Medulla oblongata (tissue), 1 donor: ENCODE measurements at regions not wholly inside any gene's neighbourhood (a gene's known extent, or its start where the extent isn't known, plus 50 kb on each side); places are given as distances from the start of the nearest gene placed in this dataset.
"Not testable (repeated sequence)": the region's sequence is repeated elsewhere in the genome, so short reads cannot be mapped to it uniquely, and the experiment has no call there.

Experiments
- DNase-seq: peaks from one replicate; pipeline ENCODE4 v3.0.0-alpha.2; 2015; ENCODE audit errors: extremely low spot score

DNA sequence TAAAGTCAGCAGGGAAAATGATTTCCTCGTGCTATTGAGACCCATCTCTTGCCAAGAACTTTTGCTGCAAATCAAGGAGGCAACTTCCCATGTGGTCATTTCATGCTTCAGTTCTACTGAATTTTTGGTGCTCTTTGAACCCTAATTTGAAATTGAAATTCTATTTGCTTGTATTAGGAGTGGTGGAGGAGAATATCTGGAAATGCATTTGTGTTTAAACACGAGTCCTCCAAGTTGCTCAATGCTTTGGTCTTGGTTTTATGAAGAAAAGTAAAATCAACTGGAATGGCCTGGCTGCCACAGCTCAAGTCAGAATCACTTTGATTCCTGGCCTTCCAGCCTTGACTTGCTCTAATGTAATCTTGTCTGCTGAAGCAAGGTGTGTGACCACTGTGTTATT, 613.2 kb downstream of the TLE1 start:
- DNase-seq: no peak

DNA sequence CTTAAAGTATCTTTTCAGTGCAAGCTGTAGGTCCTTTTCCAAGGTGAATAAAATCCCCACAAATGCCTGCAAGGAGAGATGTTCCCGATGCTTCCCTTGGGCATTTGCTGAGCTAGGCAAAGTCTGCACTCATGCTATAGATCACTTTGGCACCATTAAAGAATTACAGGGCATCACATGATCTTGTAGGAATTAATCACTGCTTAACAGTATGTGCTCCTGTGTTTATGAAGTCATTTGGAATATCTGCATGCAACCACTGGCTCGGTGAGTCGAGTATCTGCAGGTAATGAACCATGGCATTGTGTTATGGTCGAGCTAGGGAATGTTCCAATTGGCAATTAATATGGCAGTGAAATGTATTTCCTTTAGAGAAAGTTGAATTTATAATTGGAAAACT, 615.1 kb downstream of the TLE1 start:
- no peak for DNase-seq

DNA sequence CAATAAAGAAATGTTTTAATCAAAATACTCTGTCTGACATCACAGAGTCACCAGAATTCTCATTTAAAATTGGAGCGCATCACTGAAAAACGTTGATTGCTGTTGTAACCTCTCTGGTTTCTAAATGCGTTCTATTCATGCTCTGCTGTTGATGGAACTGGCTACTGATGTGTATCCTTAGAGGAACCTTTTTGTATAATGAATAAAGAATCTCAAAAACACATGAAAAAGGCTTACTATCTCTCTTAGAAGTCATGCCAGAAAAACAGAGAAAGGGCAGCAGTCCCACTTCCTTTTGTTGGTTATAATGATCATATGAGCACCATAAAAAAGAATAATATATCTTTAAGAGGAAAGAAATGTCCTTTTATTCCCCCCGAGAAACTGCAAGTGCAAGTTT, 615.5 kb downstream of the TLE1 start:
- no peak for DNase-seq

DNA sequence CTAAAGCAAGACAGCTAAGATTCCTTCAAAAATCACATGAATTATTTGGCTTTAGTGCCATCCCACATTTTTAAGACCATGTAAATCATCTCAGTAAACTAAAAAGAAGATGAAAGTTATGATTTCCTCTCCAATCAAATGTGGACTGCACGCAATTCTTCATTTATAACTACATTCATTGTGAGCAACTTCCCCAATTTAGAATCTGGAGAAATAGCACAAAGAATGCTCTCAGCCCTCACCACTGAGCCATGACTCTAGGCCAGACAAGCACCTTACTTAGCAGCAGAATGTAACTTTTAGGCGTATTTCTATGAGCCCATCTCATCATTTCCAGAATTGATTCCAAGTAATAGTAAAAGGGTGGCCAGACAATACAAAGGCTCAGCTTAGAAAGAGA, 616.6 kb downstream of the TLE1 start:
- DNase-seq: no peak

DNA sequence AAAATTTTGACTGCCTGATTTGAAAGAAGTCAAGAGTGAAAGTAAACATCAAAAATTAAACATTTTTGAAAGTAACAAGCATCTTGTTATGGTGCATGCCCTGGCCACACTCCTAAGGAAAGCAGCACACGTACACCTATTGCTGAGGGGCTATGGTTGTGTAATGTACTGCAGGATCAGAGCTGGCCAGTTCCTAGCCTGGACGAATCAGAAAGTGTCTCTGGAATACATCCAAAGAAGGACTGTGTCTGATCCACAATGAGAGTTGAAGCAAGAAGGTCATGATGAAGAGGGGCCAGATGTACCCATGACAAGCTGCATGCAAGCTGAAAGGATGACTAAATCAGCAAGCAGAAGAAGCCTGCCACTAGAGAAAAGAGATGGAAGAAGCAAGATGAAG, 618.2 kb downstream of the TLE1 start:
- no peak for DNase-seq

DNA sequence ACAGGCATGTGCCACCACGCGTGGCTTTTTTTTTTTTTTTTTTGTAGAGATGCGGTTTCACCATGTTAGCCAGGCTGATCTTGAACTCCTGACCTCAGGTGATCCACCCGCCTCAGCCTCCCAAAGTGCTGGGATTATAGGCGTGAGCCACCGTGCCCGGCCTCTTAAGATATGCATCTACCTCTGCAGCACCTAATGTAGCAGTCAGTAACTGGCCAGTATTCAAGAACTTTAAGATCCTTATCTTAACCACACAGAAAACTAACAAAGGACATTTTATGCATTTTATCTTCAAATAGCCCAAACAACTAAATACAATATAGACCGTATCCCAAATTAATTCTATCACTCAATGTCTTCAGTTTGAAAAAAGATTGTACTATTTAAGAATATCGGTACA, 618.7 kb downstream of the TLE1 start:
- DNase-seq: no peak

DNA sequence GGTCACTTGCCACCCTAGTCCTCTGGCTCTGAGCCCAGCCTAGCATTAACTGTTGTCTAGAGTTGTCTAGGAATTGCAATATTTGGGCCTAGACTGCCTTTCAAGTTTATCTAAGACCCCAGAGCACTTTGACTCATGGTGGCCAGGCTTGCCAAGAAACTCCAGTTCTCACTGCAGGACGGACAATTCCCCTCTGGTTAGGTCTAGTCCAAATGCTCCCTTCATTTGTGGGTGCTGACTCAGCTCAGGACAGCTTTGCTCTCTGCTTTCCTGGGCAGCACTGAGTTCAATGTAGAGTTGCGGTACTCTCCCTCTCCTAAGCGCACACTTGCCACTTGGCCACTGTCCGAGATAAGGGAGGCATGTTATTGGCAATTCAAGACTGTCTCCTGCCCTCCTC, 619.4 kb downstream of the TLE1 start:
- no peak for DNase-seq

DNA sequence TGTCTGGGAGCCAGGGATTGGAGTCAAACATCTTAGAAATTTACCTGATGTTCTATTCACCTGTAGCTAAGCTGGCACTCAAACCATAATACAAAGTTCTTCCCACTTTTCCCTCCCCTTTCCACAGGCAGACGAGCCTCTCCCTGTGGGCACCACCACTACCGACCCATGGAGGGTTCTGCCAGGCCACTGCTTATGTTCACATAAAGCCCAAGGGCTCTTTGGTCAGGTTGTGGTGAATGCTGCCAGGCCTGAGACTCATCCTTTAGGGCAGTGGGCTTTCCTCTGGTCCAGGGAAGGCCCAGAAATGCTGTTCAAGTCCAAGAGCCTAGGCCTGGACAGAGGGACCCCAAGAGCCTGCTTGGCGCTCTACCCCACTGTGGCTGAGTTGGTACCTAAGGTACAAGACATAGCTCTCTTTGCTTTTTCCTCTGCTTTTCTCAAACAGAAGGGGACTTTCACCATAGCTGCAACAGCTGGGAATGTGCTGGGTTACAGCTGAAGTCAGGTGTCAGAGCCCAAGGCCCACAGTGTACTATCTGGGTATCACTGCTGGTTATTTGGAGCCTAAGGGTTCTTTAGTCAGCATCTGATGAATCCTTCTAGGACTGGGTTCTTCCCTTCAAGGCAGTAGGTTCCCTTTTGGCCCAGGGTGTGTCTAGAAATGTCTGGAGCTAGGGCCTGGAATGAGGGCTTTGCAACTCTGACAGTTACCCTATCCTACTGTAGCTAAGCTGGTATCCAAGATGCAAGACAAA, 620.1 kb downstream of the TLE1 start:
- DNase-seq: no peak

DNA sequence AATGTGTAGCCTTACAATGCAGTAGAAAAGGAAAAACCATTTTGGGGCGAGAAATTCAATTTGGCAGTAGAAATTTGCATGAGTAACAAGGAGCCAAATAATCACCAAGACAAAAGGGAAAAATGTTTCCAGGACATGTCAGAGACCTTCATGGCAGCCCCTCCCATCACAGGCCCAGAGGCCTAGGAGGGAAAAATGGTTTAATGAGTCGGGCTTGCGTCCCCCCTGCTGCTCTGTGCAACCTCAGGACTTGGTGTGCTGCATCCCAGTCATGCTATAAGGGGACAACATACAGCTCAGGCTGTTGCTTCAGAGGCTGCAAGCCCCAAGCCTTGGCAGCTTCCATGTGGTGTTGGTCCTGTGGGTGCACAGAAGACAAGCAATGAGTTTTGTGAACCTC, 626.4 kb downstream of the TLE1 start:
- not testable (repeated sequence) for DNase-seq

DNA sequence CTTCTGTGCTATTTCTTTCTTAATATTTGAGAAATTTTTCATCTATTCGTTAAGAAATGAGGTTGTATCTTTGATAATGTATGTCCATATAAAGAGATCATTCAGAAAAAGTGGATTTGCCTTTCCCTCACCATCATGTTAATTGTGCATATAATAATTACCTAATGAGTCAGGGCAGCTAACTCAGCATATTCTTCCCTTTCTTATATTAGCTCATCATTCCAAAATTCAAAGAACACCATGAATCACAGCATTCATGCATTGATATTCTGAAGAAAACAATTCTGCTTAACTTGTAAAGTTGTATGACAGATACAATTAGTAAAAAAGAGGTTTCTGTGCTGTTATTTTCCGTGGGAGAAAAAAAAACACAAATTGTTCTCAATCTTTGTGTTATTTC, 630.6 kb downstream of the TLE1 start:
- no peak for DNase-seq

DNA sequence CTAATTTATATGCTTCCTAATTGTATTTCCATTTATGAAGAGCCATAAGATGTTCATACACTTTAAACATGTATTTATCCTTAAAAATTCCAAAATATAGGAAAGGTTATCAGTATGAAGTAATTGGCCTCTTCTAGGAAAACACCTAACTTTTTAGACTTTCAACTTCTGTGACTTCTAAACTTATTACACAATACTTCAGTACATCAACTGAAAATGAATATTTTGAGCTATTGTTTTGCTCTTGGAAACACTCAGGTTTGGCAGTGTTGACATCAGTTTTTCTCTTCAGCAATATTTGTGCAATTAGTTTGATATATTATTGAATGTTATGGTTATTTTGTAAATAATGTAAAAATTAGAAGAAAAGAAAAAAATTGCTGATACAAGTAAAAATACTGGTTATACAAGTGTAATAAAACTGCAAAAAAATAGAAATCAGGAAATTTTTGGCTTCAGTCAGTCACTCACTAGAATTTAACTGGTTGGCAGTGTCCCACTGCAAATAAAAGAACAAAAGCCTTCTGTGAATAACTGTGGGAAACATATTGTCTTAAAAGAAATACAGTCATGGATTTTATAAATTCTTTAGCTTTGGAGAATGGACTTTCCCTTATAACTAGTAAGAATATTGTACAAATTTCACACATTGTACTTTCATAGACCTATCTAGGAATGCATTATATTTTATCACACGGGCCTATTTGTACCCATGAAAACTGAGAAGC, 635.9 kb downstream of the TLE1 start:
- DNase-seq: no peak

DNA sequence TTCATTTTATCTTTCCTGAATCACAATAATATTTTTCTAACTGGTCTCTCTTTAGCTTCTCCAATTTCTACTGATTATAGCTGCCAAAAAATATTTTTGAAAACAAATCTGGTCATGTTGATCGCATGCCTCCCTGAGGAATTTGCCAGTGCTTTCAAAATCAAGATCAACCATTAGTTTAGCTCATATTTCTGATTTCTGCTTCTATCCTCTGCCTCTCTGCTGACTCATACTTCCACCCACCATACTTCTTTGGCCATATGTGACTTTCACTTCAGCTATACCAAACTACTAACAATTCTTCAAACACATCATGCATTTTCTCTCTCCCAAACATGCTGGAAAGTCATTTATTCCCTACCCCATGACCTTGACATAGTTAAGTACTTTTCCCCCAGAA, 636.5 kb downstream of the TLE1 start:
- DNase-seq: no peak

DNA sequence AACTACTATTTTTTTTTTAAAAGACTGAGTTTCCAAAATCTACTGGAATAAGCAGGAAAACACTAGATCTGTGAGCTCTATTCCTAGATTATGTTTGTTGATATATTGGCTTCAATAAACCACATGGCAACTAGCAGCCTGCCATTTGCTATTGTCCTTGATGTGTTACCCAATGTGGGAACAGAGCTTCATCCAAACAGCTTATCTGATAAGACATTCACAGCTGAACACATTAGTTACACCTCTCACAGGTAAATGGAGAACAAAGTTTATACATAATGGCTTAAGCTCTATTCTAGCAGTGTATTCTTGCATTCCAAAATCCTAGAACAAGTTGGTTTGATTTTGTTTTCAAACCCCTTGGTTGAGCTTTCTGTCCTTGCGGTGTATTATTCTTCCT, 642.1 kb downstream of the TLE1 start:
- DNase-seq: no peak

DNA sequence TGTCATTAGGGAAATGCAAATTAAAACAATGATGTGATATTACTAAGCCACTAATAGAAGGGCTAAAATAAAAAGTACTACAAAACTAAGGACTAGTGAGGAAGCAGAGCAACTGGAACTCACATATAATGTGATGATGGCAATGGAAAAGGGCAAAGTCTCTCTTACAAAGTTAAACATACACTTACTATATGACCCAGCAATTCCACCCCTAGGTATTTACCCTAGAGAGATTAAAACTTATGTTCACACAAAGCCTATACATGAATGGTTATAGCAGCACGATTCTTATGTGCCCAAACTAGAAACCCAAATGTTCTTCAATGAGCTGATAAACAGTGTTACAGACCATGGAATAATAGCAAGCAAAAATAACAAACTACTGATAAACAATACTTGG, 643.7 kb downstream of the TLE1 start:
- no peak for DNase-seq

DNA sequence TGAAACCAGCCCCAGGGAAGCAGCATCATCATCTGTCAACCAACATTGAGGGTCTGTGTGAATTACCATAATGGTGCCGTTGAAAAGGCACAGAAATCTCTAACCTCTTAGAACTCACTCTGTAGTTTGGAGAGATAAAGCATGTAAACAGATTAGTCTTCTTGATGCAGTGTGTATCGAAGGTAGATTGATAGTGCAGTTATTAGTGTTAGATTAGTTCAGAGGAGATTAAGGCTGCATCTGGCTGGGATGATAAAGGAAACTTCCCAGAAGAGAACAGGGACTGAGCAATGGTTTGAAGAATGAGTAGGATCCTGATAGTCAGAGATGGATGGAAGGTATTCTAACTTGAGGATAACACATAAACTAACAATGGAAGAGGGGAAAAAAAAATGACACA, 651.5 kb downstream of the TLE1 start:
- DNase-seq: no peak

DNA sequence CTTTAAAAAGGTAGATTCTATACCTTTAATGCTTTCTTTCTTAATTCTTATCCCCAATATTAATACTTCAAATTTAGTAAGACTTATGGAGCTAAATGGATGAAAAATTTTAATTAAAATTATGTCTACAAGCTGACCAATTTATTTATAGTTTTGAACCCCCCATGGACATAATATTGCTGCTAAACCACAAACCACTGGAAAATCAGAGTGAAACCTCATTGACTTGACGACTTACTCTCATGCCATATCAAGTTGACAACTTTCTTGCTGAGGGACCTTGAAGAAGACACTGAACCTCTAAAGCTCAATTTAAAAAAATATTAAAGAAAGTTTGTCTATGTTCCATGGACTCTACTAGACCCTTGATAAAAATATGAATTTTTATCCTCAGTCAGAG, 653.7 kb downstream of the TLE1 start:
- DNase-seq: no peak

DNA sequence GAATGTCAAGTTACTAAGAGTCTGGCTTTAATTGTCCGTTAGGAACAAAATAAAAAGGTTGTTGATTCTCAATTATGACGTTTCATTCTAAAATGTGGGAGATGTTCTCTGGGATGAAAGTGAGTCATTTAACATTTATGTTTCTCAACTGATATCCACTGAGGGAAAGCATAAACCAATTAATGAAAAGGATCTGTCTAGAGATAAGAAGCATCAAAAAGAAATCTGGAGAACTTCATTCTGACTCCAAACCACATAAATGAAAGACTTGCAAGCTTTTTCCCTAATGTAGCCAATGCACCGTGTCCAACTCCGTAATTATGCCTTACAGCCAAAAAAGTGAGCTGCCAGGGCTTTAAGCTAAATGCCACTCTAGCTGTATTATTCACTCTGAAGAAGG, 654.2 kb downstream of the TLE1 start:
- no peak for DNase-seq

DNA sequence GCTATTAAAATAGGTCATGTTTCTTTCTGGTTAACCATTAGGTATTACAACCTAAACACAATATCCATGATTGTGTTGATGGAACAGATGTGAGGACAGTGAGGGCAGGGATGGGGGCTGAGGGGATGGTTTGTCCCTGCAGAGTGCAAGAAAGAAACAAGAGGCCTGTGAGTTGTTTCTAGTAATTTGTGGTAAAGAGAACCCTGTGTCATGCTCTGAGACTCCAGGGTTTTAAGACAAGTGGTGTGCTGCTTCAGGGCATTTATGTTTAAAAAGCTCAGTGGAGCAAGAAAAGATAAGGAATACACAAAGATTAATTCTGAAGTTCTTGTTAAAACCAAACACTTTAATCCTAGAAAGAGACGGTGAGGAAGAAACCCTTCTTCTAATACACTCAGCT, 656.5 kb downstream of the TLE1 start:
- DNase-seq: no peak

DNA sequence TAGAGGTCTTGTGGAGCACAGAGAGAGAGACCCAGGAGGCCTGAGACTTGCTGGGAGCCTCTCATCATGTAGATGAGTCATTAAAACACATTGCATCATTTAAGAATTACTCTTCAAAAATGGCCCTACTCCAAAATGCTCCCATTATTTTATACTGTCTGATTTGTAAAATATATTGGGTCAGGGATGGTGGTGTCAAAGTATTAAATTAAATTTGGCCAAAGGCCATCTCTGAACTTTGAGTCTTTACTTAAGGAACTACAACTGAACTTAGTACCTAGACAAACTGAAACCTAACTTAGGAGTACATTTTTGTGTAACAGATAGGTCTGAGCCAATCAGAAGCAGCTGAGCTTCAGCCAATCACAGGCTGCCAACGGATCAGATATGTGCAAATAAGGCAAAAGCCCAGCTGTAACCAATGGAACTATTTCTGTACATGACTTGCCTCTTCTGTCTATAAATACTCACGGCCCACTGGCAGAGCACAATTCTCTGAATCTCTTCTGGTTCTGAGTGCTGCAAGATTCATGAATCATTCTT, 657.2 kb downstream of the TLE1 start:
- no peak for DNase-seq

DNA sequence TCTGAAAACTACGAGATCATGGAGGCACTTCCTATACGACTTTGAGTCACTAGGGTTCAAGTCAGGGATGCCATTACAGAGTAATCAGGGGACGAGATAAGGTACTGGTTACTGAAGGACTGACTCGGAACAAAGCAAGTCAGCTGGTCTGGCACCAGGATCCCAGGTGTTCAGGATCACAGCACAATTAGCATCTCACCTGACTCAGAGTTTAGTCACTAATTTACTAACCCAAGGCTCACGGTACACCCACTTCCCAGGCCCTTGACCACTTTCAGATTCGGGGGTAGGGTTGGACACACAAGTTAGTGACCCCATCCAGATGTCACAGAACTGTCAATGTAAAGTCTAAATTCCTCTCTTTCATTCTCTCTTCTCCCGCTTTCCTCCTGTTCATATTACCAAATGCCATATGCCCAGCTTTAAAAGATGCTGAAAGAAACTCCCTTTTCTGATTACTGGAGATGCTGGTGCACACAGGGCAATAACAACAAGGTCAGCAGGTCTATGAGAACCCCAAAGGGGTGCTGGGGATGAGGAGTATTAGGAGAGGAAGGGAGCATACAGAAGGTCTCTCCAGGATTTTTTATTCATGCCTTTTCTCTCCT, 657.8 kb downstream of the TLE1 start:
- no peak for DNase-seq

DNA sequence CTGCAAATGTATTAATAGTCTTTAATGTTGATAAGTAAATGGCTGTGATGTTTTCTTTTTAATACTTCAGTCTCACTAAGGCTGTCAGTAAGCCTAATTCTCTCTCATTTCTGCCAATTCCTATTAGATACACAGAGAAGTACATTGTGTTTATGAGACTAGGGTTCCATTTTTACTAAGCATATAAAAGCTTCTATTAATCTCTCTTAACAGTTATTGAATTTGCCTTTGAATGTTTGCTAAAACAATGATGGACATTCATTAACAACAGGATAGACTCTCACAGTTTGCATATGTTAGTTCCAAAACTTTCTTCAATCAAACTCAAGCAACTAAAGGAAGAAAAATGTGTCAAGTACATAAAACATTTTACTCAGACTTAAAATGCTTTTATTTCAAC, 659.3 kb downstream of the TLE1 start:
- DNase-seq: no peak

DNA sequence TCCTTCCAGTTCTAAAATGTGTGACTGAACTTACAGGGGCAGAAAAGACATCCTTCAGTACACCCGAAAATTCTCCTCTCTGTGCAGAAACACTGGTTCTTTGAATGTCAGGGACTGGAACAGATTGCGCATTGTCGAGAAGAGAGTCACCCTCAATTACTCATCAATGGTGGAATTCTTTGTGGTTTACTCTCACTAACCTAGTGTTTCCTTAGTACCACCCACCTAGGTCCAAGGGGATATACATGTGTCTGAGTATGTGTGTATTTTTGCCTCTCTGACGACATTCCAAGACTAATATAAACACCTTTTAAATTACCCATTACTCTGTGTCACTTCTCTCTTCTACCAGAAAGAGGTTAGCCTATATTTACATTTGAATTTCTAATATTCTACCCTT, 660.8 kb downstream of the TLE1 start:
- DNase-seq: peak; percentile 20

DNA sequence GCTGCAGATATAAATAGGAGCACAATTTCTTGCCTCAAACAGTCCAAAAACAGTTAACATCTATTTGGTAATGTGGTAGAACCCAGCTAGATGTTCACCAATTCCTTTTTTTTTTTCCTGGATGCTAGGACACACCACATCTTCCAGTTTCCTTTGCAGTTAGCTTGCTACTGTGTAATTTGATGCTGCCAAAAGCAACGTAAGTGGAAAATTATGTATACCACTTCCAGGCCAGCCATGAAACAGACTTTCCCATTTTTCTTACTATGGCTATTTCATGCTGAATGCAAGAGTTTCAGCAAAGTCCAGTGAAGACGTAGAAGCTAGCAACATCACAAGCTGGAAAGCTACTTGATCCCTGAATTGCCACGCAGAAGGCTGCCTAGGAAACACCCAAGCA, 667.2 kb downstream of the TLE1 start:
- no peak for DNase-seq
